Lower leg skin (tissue), 3 donors: ENCODE measurements at regions not wholly inside any gene's neighbourhood (a gene's known extent, or its start where the extent isn't known, plus 50 kb on each side); places are given as distances from the start of the nearest gene placed in this dataset.

Experiments
- POLR2A ChIP-seq, 2 donors: fragments of 450-650 bp; IDR thresholded peaks; one replicate each; pipeline ENCODE4 v1.6.1; 2016 to 2017; ENCODE audit warnings: antibody characterized with exemption in 2 of 2, mild to moderate bottlenecking in 1 of 2, moderate library complexity in 1 of 2
- TF ChIP-seq, protein P1 (sequence below), 3 donors: fragments of 450-650 bp; IDR thresholded peaks; one replicate each; pipeline ENCODE4 v1.5.1; 2016; ENCODE audit warnings: antibody characterized with exemption in 3 of 3, mild to moderate bottlenecking in 3 of 3, moderate library complexity in 2 of 3

DNA sequence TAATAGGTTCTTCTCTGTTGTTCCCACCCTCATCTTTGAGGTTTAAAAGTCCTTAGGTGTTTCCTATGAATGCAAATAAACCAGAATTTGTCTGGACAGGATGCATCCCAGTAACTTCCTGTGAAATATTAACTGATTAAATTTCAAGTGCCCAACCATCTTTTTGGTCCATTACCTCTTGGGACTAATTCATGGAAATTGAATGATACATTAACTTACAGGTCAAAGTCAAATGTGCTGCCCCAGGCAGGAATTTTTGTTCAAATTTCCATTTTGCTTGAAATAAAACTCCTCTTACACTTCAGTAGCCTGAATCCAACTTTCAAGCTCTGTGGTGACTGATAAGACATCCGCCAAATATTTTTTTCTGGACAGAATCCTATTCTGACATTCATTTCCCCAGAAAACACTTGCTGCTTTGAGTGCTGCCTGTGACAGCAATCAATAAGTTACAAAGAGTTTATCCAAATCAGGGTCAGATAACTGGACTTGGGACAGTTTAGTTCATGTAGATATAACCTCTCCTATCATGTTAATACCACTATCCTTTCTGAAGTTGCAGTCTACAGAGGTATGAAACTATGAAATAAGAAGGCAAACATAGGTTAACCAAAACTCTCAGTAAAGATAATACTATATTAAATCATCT lies 383.5 kb downstream of the POM121L12 start:
- TF ChIP-seq POLR2A (IDR thresholded peaks at IDR 0.05), result no peak
- TF ChIP-seq, protein P1, sequence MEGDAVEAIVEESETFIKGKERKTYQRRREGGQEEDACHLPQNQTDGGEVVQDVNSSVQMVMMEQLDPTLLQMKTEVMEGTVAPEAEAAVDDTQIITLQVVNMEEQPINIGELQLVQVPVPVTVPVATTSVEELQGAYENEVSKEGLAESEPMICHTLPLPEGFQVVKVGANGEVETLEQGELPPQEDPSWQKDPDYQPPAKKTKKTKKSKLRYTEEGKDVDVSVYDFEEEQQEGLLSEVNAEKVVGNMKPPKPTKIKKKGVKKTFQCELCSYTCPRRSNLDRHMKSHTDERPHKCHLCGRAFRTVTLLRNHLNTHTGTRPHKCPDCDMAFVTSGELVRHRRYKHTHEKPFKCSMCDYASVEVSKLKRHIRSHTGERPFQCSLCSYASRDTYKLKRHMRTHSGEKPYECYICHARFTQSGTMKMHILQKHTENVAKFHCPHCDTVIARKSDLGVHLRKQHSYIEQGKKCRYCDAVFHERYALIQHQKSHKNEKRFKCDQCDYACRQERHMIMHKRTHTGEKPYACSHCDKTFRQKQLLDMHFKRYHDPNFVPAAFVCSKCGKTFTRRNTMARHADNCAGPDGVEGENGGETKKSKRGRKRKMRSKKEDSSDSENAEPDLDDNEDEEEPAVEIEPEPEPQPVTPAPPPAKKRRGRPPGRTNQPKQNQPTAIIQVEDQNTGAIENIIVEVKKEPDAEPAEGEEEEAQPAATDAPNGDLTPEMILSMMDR (IDR thresholded peaks at IDR 0.05), result no peak
